ENCODE measurements at regions not wholly inside any gene's neighbourhood (a gene's known extent, or its start where the extent isn't known, plus 50 kb on each side); places are given as distances from the start of the nearest gene placed in this dataset.
"Not testable (repeated sequence)": the region's sequence is repeated elsewhere in the genome, so short reads cannot be mapped to it uniquely, and the experiment has no call there.

DNA sequence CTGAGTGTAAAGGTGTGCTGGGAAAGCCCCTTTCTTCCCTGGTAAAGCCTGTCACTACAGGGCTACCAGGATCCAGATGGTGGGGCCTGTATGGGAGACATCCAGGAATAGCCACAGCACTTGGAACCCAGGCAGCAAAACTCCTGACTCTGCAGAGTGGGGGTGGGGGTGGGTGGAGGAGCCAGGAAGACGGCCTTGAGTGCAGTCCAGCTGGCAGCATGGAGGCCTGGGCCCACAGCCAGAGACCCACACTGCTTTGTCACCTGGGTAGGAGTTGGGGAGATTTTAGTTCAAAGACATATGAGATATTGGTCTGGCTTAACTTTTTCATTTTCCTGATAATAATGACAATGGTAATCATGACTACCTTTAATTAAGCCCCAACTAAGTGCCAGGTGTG is 116.7 kb upstream of the MRPS22 start:
- no peak for DNase-seq (ENCODE audit: low read depth, low spot score)
- H3K4me3 ChIP-seq (ENCODE audit: low read length), result no peak overlapping the region

DNA sequence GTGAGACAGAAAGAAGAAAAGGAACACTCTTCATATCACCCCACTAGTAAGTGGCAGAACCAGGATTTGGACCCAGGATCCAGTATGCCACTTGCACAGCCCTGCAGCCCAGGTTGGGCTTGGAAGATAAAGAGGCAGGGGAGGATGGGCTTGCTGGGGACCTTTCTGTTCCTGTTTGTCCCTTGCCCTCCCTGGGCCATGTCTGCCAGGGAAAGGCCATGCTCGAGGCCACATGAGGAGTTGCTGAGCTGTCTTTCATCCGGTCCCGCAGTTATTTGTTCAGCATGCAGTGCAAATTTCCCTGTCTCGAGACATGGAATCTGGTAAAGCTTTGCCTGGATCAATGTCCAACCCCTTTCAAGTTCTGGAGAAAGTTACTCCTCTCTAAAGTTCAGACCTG is 116.0 kb upstream of the MRPS22 start:
- DNase-seq (ENCODE audit: low read depth, low spot score), result no peak
- H3K4me3 ChIP-seq (ENCODE audit: low read length), result no peak overlapping the region

DNA sequence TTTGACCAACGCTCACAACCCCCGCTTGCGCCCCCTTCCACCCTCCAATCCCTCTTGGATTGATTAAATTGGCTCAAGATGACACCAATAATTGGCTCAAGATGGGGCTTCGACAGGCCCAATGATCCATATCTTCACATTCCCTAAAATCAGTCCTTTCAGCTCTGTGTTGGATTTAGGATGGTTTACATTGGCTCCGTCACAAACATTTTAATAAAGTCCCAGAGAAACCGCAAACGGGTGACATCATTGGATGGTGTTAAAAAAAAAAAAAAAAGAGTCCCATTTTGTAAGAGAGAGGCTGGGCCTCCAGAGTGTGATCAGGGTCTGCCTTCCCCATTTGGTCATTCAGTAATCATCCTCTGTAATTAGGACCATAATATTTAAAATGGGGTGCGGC is 113.4 kb upstream of the MRPS22 start:
- no peak for DNase-seq (ENCODE audit: low read depth, low spot score)
- H3K4me3 ChIP-seq (ENCODE audit: low read length), result no peak overlapping the region

DNA sequence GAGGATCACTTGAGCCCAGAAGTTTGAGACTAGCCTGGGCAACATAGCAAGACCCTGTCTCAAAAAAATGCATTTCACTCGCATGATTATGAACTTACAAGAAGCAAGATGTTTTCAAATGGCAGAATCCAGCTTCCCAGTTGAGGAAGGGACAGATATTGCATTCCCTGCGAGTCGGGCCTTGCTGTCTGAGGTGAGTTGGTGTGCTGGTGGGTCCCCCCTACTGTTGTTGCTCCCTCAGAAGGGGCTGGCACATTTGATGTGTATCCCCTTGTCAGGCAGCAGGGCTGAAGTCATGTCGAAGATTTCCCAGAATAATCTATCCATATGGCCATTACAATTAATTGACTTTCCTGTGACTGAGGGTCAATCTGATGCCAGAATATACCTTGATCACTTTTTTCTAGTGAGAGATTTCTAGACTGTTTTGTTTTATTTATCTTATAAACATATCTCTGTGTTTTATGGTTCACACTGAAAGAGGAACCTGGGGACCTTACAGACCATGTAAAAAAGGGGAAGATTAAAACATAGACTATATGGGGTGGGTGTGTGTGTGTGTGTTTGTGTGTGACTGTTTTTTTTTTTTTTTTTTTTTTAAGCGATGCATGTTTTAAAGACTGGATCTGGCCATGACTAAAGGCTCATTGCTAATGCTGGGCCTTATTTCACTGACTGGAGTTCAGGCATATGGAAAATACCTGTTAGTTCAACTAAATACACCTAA is 112.1 kb upstream of the MRPS22 start:
- H3K4me3 ChIP-seq (ENCODE audit: low read length), result no peak overlapping the region
- no peak for DNase-seq (ENCODE audit: low read depth, low spot score)

DNA sequence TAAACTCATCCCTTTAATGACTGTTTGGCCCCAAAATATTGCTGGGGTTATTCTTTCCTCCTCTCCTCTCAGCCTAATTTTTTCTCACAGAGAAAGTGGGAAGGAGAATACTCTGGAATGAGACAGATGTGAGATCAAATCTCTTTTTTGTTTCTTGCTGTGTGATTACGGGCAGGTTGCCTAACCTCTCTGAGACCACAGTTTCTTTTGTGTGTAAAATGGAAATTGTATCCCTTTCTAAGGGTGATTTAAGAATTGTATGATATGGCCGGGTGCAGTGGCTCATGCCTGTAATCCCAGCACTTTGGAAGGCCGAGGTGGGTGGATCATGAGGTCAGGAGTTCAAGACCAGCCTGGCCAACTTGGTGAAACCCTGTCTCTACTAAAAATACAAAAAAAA is 111.5 kb upstream of the MRPS22 start:
- DNase-seq (ENCODE audit: low read depth, low spot score); H3K4me3 ChIP-seq (ENCODE audit: low read length): not testable (repeated sequence)

DNA sequence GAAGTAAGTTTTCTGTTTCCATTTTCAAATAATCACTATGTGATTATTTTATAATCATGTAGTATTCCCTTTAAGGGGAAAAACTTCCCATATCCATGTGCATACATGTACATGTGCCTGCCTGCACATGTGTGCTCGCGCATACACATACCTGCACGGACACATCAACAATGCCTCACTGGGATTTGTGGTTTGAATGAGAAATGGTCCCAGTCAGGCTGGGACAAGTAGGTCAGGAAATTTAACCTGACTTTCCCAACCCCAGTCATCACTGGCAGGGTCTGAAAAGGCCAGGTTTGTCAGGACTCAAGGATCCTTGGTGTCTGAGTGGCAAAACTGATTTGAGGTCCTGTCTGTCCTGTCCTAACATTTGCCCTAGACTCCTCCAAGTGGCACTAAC is 109.3 kb upstream of the MRPS22 start:
- H3K4me3 ChIP-seq (ENCODE audit: low read length), result no peak overlapping the region
- DNase-seq (ENCODE audit: low read depth, low spot score), result no peak

DNA sequence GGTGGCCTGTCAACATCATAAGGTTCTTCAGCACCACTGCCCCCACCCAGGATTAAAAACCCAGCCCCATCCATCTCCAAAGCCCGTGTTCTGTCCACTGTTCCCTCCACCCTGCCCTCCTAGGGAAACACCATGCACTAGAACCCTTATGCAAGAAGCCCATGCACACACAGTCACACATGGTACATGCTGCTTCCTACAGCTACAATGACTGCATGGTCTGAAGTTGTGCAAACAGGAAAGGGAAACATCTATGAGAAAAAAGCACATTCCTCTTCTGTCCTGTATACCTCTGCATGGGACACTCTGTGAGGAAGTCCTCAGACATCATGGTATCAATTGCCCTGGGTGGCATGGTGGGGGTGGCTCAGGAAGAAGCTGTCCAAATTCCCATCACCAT is 108.6 kb upstream of the MRPS22 start:
- no peak overlapping the region for H3K4me3 ChIP-seq (ENCODE audit: low read length)
- DNase-seq (ENCODE audit: low read depth, low spot score), result no peak

DNA sequence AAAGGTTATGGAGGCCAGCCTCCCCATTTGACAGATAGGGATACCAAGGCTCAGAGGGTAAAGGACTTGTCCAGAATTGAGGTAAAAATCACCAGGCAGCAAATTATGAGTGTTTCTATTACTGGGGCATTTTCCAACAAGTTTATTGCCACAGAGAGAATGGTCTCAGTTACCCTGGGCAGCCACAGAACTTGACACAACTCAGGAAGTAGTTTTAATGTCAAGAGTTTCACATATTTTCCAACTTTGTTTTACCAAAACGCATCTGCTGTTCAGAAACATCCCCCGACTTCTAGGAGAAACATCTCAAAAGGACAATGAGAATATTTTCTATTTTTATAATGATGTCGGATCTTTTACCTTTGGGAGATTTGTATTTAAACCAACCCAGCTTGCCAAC is 107.5 kb upstream of the MRPS22 start:
- no peak for DNase-seq (ENCODE audit: low read depth, low spot score)
- H3K4me3 ChIP-seq (ENCODE audit: low read length), result no peak overlapping the region

DNA sequence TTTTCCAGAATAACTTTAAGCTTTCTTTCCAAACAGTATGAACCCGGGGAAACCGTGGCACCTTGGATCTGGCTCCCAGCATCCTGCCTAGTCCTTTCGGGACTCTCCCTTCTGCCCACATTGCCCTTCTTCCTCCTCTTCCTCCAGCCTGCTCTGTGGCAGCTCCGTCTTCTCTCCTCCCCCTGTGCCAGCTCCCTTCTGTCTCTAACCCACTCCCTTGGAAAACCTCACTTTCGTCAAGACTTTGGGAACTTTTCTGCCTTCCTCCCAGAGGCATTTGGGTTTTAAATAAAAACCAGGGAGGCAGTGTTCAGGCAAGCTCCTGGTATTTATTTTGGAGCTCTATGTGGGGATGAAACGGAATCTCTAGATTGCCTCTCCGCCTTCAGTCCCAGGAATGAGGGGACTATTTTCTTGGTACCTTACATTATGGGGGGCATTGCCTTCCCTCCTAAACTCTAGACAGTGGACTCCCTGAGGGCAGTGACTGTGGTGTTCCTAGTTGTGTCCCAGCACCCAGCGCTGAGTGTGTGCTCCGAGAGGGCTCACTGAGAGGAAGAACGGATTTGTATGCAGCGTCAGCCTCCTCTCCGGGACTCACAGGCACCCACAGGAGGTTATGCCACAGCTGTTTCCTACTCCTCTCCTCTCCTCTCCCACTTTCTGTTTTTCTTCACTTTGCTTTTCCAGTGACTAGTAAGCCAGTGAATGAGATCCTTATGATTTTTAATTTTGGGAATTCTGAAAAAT is 105.4 kb upstream of the MRPS22 start:
- no peak overlapping the region for H3K4me3 ChIP-seq (ENCODE audit: low read length)
- no peak for DNase-seq (ENCODE audit: low read depth, low spot score)

DNA sequence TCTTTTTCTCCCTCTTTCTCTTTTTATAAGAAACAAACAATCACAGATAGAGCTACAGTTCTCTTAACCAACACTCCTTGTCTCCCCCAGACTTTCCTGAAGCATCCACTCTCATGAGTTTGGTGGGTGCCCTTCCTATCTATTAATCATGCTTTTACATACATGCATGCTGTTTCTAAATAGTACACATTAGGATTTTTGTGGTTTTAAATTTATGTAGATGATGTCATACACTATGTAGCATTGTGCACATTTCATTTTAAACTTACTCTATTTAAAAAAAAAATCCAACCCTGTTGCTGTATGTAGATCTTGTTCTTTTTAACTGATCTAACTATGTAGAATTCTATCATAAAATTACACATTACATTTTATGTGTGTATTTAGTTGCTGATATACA is 104.3 kb upstream of the MRPS22 start:
- no peak for DNase-seq (ENCODE audit: low read depth, low spot score)
- no peak overlapping the region for H3K4me3 ChIP-seq (ENCODE audit: low read length)

DNA sequence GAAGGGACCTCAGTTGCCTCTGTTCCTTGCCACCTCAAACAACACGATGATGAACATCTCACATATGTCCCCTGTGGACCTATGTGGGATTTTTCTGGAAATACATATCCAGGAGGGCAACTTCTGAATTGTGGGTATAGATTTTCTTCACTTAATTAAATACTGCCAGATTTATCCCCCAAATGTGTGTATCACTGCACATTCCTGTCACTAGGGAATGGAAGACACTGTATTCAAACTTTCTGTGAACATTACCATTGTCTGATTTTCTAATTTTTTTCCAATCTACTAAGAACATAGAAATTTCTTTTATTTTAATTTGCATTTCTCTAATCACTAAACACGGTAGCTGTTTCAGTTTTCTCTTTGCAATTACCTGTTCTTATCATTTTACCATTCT is 102.0 kb upstream of the MRPS22 start:
- no peak for DNase-seq (ENCODE audit: low read depth, low spot score)
- H3K4me3 ChIP-seq (ENCODE audit: low read length), result no peak overlapping the region

DNA sequence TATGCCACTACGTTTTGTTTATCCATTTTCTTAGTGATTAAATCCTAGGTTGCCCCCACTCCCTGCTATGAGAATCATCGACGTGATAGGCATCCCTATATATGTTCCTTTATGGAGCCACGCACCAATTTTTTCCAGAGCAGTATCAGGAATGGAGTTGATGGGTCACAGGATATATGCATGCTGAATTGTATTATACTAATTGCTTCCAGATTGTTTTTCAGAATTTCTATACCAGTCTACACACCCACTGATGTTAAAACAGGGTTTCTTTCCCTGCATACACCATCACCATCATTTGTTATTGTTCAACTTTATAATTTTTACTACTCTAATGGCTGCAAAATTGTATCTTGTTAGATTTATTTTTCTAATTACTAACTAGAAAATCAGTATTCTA is 100.1 kb upstream of the MRPS22 start:
- DNase-seq (ENCODE audit: low read depth, low spot score), result no peak
- no peak overlapping the region for H3K4me3 ChIP-seq (ENCODE audit: low read length)

DNA sequence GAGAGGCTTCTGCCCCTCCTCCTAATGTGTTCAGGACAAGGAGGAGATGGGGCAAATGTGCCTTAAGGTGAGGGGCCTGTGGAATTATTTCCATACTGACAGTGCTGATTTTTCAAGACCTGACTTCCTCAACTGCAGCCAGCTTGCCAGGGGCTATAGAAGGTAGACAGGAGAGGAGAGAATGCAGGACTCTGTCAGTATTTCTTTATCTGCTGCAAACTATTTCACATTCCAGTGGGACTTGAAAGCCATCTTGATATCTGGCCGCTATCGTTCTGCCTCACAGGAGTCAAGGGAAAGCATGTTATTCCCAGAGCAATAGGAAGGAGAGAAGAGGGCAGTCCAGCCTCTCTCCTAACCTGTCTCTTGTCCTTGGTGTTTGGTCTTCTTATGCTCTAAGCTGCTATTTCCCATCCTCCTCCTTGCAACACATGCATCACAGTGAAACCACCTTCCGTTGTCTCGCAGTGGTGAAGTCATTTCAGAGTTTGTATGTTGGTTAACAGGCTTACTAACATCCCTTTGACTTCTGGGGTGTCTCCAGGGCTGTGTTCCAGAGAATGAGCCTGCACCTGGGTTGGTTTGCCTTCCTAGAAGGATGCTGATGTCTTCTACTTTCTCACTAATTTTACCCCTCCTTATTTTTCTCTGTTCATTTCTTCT is 95.1 kb upstream of the MRPS22 start:
- DNase-seq (ENCODE audit: low read depth, low spot score), result no peak
- no peak overlapping the region for H3K4me3 ChIP-seq (ENCODE audit: low read length)

DNA sequence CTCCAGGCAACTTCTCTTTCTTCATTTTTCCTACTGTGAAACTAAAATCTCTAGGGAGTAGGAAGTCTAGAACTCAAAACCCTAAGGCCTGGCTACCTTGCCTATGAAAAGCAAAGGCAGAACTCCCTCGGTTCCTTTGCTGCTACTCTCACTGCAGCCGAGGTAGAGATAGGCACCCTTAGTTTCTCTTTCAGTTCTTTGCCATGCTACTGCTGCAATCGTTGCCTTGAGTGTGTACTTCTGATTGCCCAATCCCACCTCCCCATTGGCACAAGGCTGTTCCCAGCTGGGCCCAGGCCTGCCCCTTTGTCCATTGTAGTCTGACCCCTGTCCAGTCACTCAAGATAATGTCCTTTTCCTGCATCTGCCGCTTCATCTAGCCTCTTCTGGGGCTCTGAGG is 92.3 kb upstream of the MRPS22 start:
- no peak overlapping the region for H3K4me3 ChIP-seq (ENCODE audit: low read length)

DNA sequence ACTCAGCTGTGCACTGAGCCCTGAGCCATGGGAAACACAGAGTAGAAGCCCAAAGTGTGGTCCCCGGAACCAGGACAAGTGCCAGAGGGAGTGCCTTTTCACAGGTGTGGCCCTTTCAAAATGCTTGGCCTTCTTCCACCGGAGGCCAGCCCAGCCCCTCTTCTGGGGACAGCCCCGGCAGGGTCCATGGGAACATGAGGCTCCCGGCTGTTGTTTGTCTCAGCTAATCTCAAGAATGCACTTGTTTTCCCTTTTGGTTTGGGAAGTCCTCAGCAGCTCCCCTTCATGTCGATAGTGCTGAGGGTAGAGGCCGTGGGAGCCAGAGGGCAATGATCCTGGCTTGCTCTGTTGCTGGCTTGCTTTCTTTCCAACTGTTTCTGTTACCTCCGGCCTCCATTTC is 91.1 kb upstream of the MRPS22 start:
- H3K4me3 ChIP-seq (ENCODE audit: low read length), result no peak overlapping the region
- DNase-seq (ENCODE audit: low read depth, low spot score), result no peak

More for the DNA sequence above, 92.3 kb upstream of the MRPS22 start:
- DNase-seq (ENCODE audit: low read depth, low spot score), result no peak

DNA sequence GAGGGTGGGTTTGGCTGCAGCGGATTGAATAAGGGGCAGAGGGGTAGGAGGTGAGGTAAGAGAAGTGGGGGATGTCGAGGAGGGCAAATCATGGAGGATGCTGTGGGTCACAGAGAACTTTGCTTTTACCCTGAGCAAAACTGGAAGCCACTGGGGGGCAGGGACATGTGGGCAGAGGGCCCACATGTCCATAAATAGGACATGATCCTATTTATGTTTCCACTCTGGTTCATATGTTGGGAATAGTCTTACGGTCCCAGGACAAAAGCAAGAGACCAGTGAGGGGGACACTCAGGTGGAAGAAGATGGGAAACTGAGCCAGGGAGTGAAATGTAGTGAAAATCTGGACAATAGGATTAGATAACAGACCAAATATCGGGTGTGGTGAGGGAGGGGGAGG is 85.5 kb upstream of the MRPS22 start:
- H3K4me3 ChIP-seq (ENCODE audit: low read length), result no peak overlapping the region
- no peak for DNase-seq (ENCODE audit: low read depth, low spot score)

DNA sequence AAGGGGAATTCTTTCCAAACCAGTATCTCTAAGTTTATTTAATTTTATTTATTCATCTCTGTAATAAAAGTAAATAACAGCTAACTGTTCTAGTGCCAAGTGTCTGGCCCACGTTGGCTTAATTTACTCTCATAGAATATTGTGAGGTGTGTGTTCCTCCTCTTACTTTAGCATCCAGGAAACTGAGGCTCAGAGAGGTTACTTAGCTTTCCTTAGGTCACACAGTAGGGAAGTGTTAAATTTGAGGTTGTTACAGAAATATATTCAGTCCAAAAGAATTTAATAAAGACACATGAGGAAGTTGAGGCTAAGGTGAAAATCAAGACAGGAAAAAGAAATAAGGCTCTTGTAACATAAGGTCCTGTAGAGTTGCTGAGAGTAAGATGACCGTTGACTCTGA is 84.4 kb upstream of the MRPS22 start:
- no peak overlapping the region for H3K4me3 ChIP-seq (ENCODE audit: low read length)
- no peak for DNase-seq (ENCODE audit: low read depth, low spot score)

DNA sequence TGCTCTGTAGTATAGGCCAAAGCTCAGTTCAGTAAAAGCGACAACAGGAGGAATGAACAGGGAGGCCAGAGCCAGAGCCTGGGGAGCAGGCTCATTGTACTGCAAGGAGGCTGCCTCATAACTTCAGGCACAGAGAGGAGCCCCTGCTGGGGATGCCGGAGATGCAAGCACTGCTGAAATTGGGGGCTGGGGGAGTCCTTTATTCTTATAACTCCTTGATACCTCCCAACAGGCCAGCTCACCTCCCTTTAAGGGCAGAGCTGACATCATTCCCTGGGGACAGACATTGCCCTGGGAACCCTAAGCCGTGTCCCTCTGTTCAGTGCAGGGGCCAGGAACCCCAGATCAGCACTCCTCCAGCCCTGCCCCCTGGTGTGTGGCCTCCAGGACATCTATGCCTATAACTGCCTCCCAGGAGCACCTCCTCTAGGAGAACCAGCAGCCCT is 83.8 kb upstream of the MRPS22 start:
- no peak for DNase-seq (ENCODE audit: low read depth, low spot score)
- H3K4me3 ChIP-seq (ENCODE audit: low read length), result no peak overlapping the region

DNA sequence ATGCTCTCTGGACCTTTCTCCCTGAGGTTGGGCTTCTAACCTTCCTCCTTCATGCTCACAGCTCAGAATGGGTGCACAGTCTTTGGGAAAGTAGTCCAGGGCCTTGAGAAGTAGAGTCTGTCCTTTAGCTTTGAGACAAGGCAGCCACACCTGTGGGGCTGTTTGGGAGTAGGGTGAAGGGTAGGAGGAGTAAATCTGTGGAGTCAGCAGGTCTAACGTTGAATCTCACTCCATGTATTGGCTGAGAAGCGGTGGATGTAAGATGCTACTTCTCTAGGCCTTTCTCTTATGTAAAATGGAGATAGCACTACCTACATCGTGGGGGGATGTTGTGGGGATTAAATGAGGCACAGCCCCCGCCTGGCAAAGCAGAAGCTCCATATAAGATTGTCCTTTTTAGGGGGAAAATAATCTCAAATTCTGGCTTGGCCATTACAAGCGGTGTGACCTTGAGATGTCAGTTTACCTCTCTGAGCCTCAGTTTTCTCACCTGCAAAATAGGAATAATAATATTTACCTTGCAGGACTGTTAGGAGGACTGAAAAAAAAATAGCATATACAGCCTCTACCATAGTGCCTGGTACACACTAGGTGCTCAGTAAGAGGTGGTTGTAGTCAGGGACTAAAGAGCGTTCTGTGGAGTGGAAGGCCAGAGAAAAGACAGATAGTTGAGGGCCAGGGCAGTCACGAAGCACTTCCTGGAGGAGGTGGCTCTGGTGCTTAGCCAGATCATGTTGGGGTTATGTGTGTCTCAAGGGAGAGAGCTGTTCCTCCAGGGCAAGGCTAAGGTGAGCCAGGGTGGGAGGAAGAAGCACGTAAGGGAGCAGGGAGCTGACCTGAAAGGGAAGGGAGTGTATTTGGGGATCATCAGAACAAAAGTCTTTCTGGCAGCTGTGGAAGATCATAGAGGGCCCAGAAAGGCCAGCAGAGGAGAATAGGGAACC is 82.8 kb upstream of the MRPS22 start:
- DNase-seq (ENCODE audit: low read depth, low spot score), result no peak
- no peak overlapping the region for H3K4me3 ChIP-seq (ENCODE audit: low read length)
